ENCODE measurements at regions not wholly inside any gene's neighbourhood (a gene's known extent, or its start where the extent isn't known, plus 50 kb on each side); places are given as distances from the start of the nearest gene placed in this dataset.

DNA sequence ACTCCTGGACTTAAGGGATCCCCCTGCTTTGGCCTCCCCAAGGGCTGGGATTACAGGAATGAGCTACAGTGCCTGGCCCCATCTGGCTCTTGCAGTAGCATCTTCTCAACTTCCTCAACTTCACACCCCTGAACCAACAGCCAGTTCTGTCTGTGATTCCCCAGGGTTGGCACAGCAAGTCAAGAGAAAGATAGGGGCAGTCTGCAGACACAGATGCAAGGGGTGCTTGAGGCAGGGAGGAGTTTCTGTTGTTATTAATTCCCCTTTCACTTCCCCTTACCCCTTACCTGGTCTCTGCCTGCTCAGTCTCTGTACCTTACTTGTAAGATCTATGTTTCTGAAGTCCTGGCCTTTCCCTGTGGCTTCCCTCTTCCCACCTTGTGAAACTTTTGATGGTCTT lies 54.1 kb upstream of the MEX3C start:
- POLR2A ChIA-PET: no interaction called here
- Histone ChIP-seq H3K36me3 (ENCODE audit: control insufficient read depth in 1 of 2, insufficient read depth in 2 of 2, low read length in 2 of 2) (no peaks in the 10 kb centered on the region), H3K4me2 (ENCODE audit: low read length) (no peak overlapping the region), H3K9ac (ENCODE audit: low read length) (no peak overlapping the region), H3K27me3 (ENCODE audit: insufficient read depth, low read length) (0 out of 2 replicates have a peak, but pooled peaks cover 5% of the 10 kb centered on the region), H4K20me1 (ENCODE audit: insufficient read depth) (no peaks in the 10 kb centered on the region), H3K9me3 (ENCODE audit: control insufficient read depth in 1 of 2, insufficient read depth in 1 of 2, low read depth in 1 of 2, low read length in 2 of 2) (no peaks in the 10 kb centered on the region), H3K79me2 (ENCODE audit: insufficient read depth, low read length) (no peaks in the 10 kb centered on the region), H3K9me2 (ENCODE audit: insufficient read depth) (no peaks in the 10 kb centered on the region), H3K27ac (ENCODE audit: low read depth, low read length) (no peak overlapping the region), H2AFZ (ENCODE audit: low read depth, low read length, poor library complexity, severe bottlenecking) (no peak overlapping the region), H3K4me1 (ENCODE audit: control insufficient read depth in 1 of 2, insufficient read depth in 2 of 2, low read length in 2 of 2) (no peaks in the 10 kb centered on the region), H3K4me3 (replicated peaks in 1 of 2; ENCODE audit: low read depth in 1 of 2, low read length in 2 of 2) (no peak overlapping the region)
- intact Hi-C loops (cut with micrococcal nuclease): no loop called here
- CTCF ChIA-PET: no interaction called here
- DNase-seq (ENCODE audit: low read depth, low spot score): no peak
- TF ChIP-seq ZFX (IDR thresholded peaks at IDR 0.05) (no peak), ZNF274 (IDR thresholded peaks at IDR 0.05; ENCODE audit: low read depth, low read length) (no peak), YY1 (IDR thresholded peaks at IDR 0.05; ENCODE audit: extremely low read depth, insufficient replicate concordance, low read depth, low read length) (no peak), SRF (IDR thresholded peaks at IDR 0.05; ENCODE audit: low read depth) (no peak), TCF7L2 (IDR thresholded peaks at IDR 0.05; ENCODE audit: borderline replicate concordance, extremely low read depth, insufficient read depth, insufficient read length) (no peak), CBX3 (IDR thresholded peaks at IDR 0.05; ENCODE audit: low read depth) (no peak)
- ATAC-seq: no peak
- RAD21 ChIA-PET (ENCODE audit: low non-redundant PET in 1 of 2, low total read pairs in 2 of 2, uncharacterized antibody in 2 of 2, unreplicated experiment in 2 of 2): no interaction called here
- no TSS peak for BruUV-seq (replicated peaks)

DNA sequence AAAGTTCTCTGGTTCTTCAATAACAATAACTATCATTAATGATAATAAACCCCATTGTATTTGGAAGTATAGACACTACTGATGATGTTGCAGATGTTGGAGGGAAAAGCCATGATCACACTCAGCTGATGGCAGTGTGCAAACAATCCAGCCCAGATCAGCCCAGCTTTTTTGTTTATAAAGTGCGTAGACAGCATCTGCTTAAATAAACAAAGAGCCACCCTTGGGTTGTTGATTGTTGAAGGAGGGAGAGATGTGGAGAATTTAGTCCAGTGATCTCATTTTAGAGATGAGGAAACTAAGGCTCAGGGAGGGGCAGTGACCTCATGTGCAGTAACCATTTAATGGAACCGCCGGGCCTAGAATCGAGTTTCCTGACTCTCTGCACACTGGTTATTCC lies 56.0 kb upstream of the MEX3C start:
- TF ChIP-seq, protein P1, sequence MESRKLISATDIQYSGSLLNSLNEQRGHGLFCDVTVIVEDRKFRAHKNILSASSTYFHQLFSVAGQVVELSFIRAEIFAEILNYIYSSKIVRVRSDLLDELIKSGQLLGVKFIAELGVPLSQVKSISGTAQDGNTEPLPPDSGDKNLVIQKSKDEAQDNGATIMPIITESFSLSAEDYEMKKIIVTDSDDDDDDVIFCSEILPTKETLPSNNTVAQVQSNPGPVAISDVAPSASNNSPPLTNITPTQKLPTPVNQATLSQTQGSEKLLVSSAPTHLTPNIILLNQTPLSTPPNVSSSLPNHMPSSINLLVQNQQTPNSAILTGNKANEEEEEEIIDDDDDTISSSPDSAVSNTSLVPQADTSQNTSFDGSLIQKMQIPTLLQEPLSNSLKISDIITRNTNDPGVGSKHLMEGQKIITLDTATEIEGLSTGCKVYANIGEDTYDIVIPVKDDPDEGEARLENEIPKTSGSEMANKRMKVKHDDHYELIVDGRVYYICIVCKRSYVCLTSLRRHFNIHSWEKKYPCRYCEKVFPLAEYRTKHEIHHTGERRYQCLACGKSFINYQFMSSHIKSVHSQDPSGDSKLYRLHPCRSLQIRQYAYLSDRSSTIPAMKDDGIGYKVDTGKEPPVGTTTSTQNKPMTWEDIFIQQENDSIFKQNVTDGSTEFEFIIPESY (IDR thresholded peaks at IDR 0.05; ENCODE audit: extremely low read depth, insufficient replicate concordance, low read length): no peak
- TF ChIP-seq ZNF274 (IDR thresholded peaks at IDR 0.05; ENCODE audit: low read depth, low read length): no peak
- TF ChIP-seq JUND (IDR thresholded peaks at IDR 0.05): no peak
- no peak for TF ChIP-seq EZH2 (IDR thresholded peaks at IDR 0.05)
- no peak for TF ChIP-seq TCF7L2 (IDR thresholded peaks at IDR 0.05; ENCODE audit: borderline replicate concordance, extremely low read depth, insufficient read depth, insufficient read length)
- TF ChIP-seq, protein P2, sequence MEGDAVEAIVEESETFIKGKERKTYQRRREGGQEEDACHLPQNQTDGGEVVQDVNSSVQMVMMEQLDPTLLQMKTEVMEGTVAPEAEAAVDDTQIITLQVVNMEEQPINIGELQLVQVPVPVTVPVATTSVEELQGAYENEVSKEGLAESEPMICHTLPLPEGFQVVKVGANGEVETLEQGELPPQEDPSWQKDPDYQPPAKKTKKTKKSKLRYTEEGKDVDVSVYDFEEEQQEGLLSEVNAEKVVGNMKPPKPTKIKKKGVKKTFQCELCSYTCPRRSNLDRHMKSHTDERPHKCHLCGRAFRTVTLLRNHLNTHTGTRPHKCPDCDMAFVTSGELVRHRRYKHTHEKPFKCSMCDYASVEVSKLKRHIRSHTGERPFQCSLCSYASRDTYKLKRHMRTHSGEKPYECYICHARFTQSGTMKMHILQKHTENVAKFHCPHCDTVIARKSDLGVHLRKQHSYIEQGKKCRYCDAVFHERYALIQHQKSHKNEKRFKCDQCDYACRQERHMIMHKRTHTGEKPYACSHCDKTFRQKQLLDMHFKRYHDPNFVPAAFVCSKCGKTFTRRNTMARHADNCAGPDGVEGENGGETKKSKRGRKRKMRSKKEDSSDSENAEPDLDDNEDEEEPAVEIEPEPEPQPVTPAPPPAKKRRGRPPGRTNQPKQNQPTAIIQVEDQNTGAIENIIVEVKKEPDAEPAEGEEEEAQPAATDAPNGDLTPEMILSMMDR (IDR thresholded peaks at IDR 0.05 in 2 of 3, conservative IDR thresholded peaks at IDR 0.05 in 1 of 3; ENCODE audit: borderline replicate concordance in 1 of 3, insufficient read depth in 1 of 3, low read depth in 2 of 3, low read length in 2 of 3): no peak
- TF ChIP-seq POLR2AphosphoS5 (IDR thresholded peaks at IDR 0.05; ENCODE audit: low read depth, low read length): no peak
- no peak for TF ChIP-seq SRF (IDR thresholded peaks at IDR 0.05; ENCODE audit: low read depth)
- no peak for TF ChIP-seq SIN3A (IDR thresholded peaks at IDR 0.05; ENCODE audit: low read depth)
- no peak for TF ChIP-seq ZFX (IDR thresholded peaks at IDR 0.05)
- no peak for TF ChIP-seq ATF3 (IDR thresholded peaks at IDR 0.05)
- Histone ChIP-seq H4K20me1 (ENCODE audit: insufficient read depth) (no peaks in the 10 kb centered on the region), H3K4me1 (ENCODE audit: control insufficient read depth in 1 of 2, insufficient read depth in 2 of 2, low read length in 2 of 2) (no peaks in the 10 kb centered on the region), H3K79me2 (ENCODE audit: insufficient read depth, low read length) (no peaks in the 10 kb centered on the region), H3K9me3 (ENCODE audit: control insufficient read depth in 1 of 2, insufficient read depth in 1 of 2, low read depth in 1 of 2, low read length in 2 of 2) (no peaks in the 10 kb centered on the region), H3K36me3 (ENCODE audit: control insufficient read depth in 1 of 2, insufficient read depth in 2 of 2, low read length in 2 of 2) (no peaks in the 10 kb centered on the region), H3K4me2 (ENCODE audit: low read length) (no peak overlapping the region), H2AFZ (ENCODE audit: low read depth, low read length, poor library complexity, severe bottlenecking) (no peak overlapping the region), H3K9ac (ENCODE audit: low read length) (no peak overlapping the region), H3K27ac (ENCODE audit: low read depth, low read length) (no peak overlapping the region), H3K9me2 (ENCODE audit: insufficient read depth) (no peaks in the 10 kb centered on the region), H3K4me3 (replicated peaks in 1 of 2; ENCODE audit: low read depth in 1 of 2, low read length in 2 of 2) (no peak overlapping the region), H3K27me3 (ENCODE audit: insufficient read depth, low read length) (0 out of 2 replicates have a peak, but pooled peaks cover 5% of the 10 kb centered on the region)
- intact Hi-C loops (cut with micrococcal nuclease): no loop called here
- RAD21 ChIA-PET (ENCODE audit: low non-redundant PET in 1 of 2, low total read pairs in 2 of 2, uncharacterized antibody in 2 of 2, unreplicated experiment in 2 of 2): no interaction called here
- BruUV-seq (replicated peaks): no TSS peak
- DNase-seq (ENCODE audit: low read depth, low spot score) (no peak), ATAC-seq (no peak)
- POLR2A ChIA-PET: no interaction called here
- CTCF ChIA-PET: no interaction called here

Data from HCT116 (cell line).